GM12872 (cell line): ENCODE measurements at regions not wholly inside any gene's neighbourhood (a gene's known extent, or its start where the extent isn't known, plus 50 kb on each side); places are given as distances from the start of the nearest gene placed in this dataset.

Source experiments
- CTCF ChIP-seq: IDR thresholded peaks from 3 replicates; pipeline ENCODE4 v1.5.1; 2011; ENCODE audit warnings: low read depth, mild to moderate bottlenecking, low read length, moderate library complexity; ENCODE audit not compliant: insufficient read depth

GRCh38 chr7:53473371-53473770 lies 437.9 kb downstream of the POM121L12 start:
- no peak for TF ChIP-seq CTCF

GRCh38 chr7:53475776-53476175 lies 440.3 kb downstream of the POM121L12 start:
- no peak for TF ChIP-seq CTCF

GRCh38 chr7:53476566-53476965 lies 441.1 kb downstream of the POM121L12 start:
- no peak for TF ChIP-seq CTCF

DNA sequence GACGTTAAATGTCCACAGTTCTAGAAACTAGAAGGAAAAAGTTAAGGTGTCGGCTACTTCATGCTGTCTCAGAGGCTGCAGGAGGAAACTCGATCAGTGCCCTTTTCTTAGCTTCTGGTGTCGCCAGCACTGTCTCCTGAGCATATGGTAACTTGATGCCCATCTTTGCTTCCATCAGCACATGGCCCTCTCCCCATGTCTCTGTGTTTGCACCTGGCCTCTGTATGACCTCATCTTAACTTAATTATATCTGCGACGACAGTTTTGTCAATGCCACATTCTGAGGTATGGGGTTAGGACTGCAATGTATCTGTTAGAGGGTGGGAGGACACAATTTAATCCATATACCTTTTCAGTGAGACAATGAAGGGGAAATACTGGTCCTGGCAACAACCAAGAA lies 449.9 kb downstream of the POM121L12 start:
- TF ChIP-seq CTCF, result no peak

DNA sequence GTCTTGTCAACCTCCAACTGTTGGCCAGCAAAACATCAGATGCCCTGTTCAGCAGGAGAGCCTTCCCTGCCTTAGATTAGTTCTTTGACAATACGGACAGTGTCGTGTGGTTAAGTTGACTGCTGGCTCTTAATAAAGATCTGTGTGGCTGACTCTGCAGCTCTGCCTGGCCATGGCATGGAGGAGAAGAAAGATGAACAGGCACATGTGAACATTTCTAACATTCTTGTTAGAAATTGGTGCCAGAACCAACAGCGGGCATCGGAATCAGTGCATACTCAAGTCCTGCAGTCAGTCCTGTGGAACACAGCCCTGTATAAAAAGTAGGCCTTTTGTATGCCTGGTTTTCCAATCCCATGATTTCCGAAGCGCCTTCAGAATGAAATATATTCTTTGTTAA lies 455.6 kb downstream of the POM121L12 start:
- TF ChIP-seq CTCF, result no peak

DNA sequence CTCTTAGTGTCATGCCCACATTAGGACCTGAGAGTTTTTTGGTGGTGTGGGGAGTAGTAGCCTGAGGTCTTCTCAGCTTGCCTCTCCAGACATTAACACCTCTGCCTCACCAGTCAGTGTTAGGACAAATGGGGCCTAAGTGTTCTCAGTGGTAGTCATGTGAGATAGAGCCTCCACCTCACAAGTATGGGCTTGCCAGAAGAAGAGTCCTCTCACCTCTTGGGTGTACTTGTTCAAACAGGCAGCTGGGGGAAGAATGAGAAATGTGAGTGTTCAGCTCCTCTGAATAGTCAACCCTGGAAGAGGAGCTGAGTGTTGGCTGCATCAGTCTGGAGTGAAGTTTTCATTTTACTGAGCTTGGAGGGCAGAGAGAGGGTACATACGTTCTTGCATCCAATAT lies 464.6 kb downstream of the POM121L12 start:
- no peak for TF ChIP-seq CTCF

DNA sequence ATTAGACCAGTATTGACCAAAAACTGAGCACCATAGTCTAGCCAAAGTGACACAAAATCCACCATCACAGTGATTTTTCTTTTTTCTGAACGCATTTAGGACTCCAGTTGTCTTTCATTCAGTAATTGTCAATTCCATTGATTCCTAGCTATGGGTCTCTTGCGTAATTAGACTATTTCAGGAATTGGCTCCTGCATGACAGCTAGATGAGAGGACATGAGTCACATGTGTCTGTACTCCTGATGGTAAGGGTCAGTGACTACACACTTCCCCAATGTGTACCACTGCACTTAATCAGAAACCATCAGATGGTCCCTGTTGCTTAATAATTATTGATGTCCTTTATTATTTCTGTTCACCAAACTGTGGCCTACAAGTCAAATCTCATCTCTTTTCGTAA lies 469.5 kb downstream of the POM121L12 start:
- no peak for TF ChIP-seq CTCF

GRCh38 chr7:53518319-53518718 lies 482.9 kb downstream of the POM121L12 start:
- TF ChIP-seq CTCF, result no peak
